ENCODE measurements at regions not wholly inside any gene's neighbourhood (a gene's known extent, or its start where the extent isn't known, plus 50 kb on each side); places are given as distances from the start of the nearest gene placed in this dataset.

DNA sequence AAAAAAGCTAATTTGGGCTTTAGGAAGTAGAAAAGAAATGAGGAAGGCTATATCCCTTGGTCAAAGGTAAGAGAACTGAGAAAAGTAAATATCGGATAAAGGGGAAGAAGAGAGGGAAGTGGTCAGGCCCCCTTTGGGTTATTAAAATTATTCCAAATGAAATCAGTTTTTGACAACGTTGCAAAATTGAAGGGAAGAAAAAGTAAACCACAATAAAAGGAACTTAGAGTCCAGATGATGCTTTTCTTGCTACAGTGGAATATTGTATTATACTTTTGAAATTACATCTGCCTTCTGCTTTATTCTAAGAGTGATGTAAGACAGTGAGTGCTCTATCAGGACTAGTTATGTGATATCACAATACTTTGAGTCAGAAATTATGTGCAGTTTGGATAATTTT lies 59.4 kb upstream of the RBPJ start:
- TF ChIP-seq CTCF (IDR thresholded peaks at IDR 0.05; ENCODE audit: control extremely low read depth in 1 of 3, insufficient read depth in 1 of 3, low read depth in 1 of 3, low read length in 3 of 3) (no peak), SUZ12 (IDR thresholded peaks at IDR 0.05; ENCODE audit: low read length) (no peak), HDAC6 (IDR thresholded peaks at IDR 0.05; ENCODE audit: low read depth, low read length) (no peak), JUN (IDR thresholded peaks at IDR 0.05; ENCODE audit: low read depth, low read length) (no peak)

Data from H1 (cell line).